GM12878 (cell line): ENCODE measurements at regions not wholly inside any gene's neighbourhood (a gene's known extent, or its start where the extent isn't known, plus 50 kb on each side); places are given as distances from the start of the nearest gene placed in this dataset.

Experiments used
- ASH2L ChIP-seq: fragments of 300-600, 200-600 bp; sonication (generic); IDR thresholded peaks from 2 replicates; pipeline ENCODE4 v1.6.1; 2017; ENCODE audit warnings: low read depth, mild to moderate bottlenecking, borderline replicate concordance
- CREB1 ChIP-seq: IDR thresholded peaks from 2 replicates; pipeline ENCODE4 v1.6.1; 2012; ENCODE audit warnings: low read depth, mild to moderate bottlenecking, inconsistent platforms
- MEF2B ChIP-seq: fragments of 450-650 bp; IDR thresholded peaks from 2 replicates; pipeline ENCODE4 v1.6.1; 2018; ENCODE audit warnings: mild to moderate bottlenecking, moderate library complexity; ENCODE audit not compliant: partially characterized antibody, poor library complexity, severe bottlenecking
- MLLT1 ChIP-seq: fragments of 450-650 bp; IDR thresholded peaks from 2 replicates; pipeline ENCODE4 v1.6.1; 2016; ENCODE audit warnings: mild to moderate bottlenecking
- MXI1 ChIP-seq: fragments of 150-350 bp; IDR thresholded peaks from 2 replicates; pipeline ENCODE4 v1.6.1; 2011; ENCODE audit warnings: low read depth, mild to moderate bottlenecking, inconsistent platforms, low read length, improper control_type of control experiment
- MYC ChIP-seq: IDR thresholded peaks from 2 replicates; pipeline ENCODE4 v1.6.1; 2011; ENCODE audit warnings: mild to moderate bottlenecking, low read length, moderate library complexity, inconsistent platforms; ENCODE audit not compliant: insufficient read depth, insufficient replicate concordance, insufficient read length, severe bottlenecking
- PAX5 ChIP-seq: IDR thresholded peaks from 2 replicates; pipeline ENCODE4 v1.6.1; 2011; ENCODE audit warnings: low read depth, low read length, borderline replicate concordance
- PML ChIP-seq: IDR thresholded peaks from 2 replicates; pipeline ENCODE4 v1.6.1; 2012; ENCODE audit warnings: low read length, inconsistent platforms
- POLR2A ChIP-seq: IDR thresholded peaks from 2 replicates; pipeline ENCODE4 v1.6.1; 2011; ENCODE audit warnings: low read depth, mild to moderate bottlenecking, low read length
- SPI1 ChIP-seq: IDR thresholded peaks from 2 replicates; pipeline ENCODE4 v1.6.1; 2011; ENCODE audit warnings: low read depth, mild to moderate bottlenecking, low read length, moderate library complexity, borderline replicate concordance; ENCODE audit not compliant: insufficient read depth
- ZBTB40 ChIP-seq: fragments of 450-650 bp; IDR thresholded peaks from 2 replicates; pipeline ENCODE4 v1.6.1; 2016; ENCODE audit warnings: mild to moderate bottlenecking, moderate library complexity, borderline replicate concordance

DNA sequence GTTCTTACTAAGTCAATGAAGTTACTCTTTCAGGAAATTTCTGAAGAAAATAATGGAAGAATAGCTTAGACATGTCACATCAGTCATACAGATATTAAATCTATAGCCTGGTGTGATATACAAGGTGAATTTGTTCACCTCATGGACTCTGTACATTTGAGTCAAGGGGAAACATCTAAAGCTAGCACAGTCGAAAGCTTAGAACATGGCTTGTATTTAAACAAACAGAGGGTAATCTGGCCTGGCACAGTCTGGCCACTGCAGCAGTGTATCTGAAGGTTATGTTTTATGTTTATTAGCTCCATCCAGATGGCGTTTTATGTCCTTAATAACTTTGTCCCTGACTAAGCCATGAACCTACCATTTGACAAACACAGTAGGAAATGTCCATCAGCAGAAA is 817.3 kb downstream of the SATB2 start (continued):
- TF ChIP-seq ZBTB40 = no peak
- TF ChIP-seq PAX5 = no peak
- TF ChIP-seq MYC = no peak
- no peak for TF ChIP-seq MEF2B
- no peak for TF ChIP-seq MXI1
- no peak for TF ChIP-seq MLLT1
- no peak for TF ChIP-seq SPI1
- TF ChIP-seq ASH2L = no peak
- TF ChIP-seq POLR2A = no peak
- TF ChIP-seq CREB1 = no peak
- TF ChIP-seq PML = no peak
